ENCODE measurements at regions not wholly inside any gene's neighbourhood (a gene's known extent, or its start where the extent isn't known, plus 50 kb on each side); places are given as distances from the start of the nearest gene placed in this dataset.

- no peak for DNase-seq (ENCODE audit: low read depth, low spot score)
Observed at GRCh38 chr7:25805027-25805687, 346.8 kb upstream of the NFE2L3 start.

- no peak for DNase-seq (ENCODE audit: low read depth, low spot score)
Observed at GRCh38 chr7:25807086-25807611, 344.8 kb upstream of the NFE2L3 start.

DNA sequence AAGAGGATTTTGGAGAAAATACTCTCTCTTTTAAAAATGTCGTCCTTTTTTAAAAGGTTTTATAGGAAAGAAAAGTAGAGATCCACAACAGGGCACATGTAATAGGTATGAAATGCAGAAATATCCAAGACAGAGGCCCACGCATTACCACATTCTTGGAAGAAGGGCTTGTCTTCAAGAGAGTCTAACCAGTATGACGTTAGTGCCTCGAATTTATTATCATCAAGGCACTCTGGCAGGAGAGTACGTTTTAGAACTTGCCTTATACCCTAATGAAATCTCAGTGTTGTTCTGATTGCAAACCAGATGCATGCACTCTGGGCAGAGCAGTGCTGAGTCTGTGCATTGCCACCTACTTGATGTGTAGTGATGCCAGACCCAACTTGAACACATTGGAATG, 342.6 kb upstream of the NFE2L3 start:
- DNase-seq (ENCODE audit: low read depth, low spot score), result no peak

DNA sequence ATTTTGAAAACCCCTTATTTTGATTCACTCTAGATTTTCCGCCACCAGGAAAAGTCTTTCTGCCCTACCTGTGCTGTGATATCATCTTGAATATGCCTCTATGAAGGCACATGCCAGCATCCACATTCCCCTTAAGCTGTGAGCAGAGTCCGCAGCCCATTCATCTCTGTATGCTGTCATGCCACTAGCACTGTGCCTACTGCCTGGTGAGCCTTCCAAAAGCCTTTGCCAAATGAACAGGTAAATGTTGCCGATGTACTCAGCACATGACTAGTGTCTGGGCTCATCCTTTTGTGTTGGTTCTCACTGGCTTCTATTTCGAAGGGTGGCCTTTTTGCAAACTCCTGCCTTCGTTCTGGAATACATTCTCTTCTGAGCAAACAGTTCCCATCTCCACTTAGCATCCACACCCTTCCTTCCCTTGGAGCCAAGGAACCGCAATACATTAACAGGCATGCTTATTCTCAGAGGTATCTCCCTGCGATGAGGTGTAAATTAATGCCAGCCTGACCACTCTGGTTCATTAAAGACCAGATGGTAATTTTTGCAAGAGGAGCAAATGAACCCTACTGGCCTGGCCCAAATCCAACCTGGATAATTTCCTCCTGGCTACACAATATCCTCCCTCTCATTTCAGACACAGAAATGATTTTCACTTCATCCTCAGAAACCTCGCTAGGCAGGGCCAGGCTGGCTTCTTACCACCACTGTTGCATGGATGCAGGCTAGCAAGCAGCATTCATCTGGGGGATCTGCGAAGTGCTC, 339.7 kb upstream of the NFE2L3 start:
- DNase-seq (ENCODE audit: low read depth, low spot score), result no peak

DNA sequence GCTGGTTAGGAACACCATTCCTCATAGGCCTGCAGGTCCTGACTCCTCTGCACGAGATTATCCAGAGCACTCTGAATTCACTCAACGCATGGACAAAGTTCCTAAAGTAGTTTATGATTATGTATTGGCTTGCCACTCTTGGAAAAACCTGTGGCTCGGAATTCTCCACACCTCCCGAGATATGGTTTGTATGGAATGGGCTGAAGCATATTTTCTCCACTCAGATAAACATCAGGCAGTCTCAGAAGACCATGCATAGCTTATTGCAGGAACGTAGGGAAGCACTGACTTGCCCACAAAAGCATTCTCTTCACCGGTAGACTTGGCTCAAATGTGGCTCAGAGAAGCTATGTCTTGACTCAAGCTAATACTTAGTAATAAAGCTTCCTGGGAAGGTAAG, 338.6 kb upstream of the NFE2L3 start:
- no peak for DNase-seq (ENCODE audit: low read depth, low spot score)

DNA sequence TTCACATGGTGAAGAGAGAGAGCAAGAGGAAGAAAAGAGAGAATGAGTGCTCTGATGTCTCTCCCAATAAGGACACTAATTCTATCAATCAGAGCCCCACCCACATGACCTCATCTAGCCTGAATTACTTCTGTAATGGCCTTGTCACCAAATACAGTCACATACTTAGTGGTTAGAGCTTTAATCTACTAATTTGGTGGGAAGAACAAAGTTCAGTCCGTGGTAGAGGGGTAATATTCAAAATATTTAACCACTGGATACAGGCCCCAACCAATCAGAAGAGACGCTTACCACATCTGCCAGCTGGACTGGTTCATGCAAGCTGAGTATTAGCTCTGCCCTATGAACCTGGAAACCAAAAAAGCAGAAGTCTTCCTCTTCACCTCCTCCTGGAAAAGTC, 336.3 kb upstream of the NFE2L3 start:
- DNase-seq (ENCODE audit: low read depth, low spot score), result no peak

DNA sequence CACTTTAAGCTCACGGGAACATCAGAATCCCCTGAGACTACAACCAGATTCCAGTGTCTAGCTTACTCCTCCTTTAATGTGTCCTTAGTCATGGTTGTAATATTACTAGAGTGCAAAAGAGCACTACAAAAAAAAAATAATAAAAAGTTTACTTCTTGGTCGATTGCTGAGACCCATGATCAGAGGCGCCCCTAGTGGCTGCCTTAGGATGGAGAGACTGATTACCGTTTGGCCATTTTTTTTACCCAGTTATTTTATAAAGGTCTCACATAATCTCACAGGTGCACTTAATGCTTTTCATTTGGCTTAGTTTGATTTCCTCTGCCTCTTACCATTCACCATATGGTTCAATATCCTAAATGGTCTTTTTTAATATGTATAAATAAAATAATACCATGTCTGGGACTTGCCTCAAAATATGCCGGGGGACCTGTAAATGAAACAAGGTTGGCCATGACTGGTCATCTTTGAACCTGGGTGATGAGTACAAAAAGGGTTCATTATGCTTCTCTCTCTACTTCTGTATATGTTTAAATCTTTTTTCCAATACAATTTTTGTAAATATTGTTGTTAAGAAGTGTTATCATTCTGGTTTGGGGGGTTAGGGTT, 331.5 kb upstream of the NFE2L3 start:
- DNase-seq (ENCODE audit: low read depth, low spot score), result no peak

- DNase-seq (ENCODE audit: low read depth, low spot score), result no peak
Observed at GRCh38 chr7:25821225-25821624, 330.8 kb upstream of the NFE2L3 start.

DNA sequence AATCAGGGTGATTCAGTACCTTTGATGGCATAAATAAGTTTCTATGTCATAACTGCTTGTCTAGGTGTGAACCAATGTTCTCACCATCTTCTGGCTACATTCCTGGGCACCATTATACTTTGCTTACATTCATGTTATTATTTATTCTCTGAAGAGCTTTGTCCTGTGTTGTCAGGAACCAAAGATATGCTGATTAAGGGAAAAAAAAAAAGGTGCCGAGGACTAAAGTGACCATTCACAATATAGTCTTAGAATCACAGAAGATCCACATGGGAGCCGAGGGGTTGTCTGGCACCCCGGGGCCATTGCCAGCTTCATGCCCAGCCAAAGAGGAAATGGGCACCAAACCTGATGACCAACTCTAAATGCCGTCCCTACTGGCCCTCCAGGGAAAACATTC, 329.2 kb upstream of the NFE2L3 start:
- no peak for DNase-seq (ENCODE audit: low read depth, low spot score)

DNA sequence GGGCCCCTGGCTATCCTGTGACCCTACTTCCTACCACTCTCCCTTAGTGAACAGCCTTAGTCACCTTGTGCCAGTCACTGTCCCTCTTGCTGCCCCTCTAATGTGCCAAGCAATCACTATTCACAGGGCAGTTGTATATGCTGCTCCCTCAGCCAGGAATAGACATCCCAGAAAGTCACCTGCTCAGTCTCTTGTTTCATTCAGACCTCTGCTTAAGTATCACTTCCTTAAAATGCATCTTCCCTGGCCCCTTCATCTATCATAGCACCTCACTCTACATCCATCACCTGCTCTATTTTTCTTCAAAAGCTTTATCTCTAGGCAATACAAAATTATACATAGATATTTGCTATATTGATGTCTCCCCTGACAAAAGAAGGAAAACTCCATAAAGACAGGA, 328.4 kb upstream of the NFE2L3 start:
- DNase-seq (ENCODE audit: low read depth, low spot score), result no peak

DNA sequence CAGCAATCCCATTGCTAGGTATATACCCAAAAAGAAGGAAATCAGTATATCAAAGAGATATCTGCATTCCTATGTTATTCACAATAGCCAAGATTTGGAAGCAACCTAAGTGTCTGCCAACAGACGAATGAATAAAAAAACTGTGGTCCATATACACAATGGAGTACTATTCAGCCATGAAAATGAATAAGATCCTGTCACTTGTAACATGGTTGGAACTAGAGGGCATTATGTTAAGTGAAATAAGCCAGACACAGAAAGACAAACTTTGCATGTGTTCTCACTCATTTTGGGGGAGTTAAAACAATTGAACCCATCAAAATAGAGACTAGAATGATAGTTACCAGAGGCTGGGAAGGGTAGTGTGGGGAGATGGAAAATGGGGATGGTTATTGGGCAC, 323.5 kb upstream of the NFE2L3 start:
- DNase-seq (ENCODE audit: low read depth, low spot score), result no peak

DNA sequence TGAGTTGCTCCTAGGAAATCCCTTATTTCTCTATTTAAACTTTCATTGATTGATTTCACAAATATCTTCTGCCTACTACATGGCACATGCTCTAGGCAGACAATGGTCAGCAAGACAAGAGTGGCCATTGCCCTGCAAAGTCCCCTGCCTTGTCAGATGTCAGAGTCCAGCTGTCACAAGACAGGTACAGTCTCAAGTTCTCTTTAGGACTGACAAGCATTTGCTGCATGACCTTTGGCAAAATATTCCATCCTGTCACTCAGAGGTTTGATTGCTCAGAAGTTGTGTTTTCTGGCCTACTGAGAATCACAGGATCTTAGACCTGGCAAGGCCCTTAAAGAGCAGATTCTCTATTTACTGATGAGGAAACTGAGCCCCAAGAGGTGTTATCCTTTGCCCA, 322.3 kb upstream of the NFE2L3 start:
- no peak for DNase-seq (ENCODE audit: low read depth, low spot score)

DNA sequence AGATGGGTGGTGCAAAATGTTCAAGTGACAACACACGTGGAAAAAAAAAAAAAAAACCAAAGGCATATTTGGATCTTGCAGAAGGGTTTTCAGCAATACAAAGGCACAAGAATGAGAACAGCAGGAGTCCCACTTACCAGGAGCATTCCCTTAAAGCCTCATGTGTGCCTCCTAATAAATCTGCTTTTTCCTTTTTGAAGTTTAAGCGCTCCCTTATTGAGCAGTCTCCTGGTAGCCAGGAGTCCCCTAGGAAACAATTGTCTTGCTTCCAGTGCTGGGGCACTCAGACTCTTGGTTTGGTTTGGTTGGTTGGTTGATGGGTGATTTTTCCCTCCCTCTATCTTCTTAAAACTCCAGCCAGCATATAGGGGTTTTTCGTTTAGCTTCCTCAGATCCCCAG, 321.8 kb upstream of the NFE2L3 start:
- DNase-seq (ENCODE audit: low read depth, low spot score), result no peak

DNA sequence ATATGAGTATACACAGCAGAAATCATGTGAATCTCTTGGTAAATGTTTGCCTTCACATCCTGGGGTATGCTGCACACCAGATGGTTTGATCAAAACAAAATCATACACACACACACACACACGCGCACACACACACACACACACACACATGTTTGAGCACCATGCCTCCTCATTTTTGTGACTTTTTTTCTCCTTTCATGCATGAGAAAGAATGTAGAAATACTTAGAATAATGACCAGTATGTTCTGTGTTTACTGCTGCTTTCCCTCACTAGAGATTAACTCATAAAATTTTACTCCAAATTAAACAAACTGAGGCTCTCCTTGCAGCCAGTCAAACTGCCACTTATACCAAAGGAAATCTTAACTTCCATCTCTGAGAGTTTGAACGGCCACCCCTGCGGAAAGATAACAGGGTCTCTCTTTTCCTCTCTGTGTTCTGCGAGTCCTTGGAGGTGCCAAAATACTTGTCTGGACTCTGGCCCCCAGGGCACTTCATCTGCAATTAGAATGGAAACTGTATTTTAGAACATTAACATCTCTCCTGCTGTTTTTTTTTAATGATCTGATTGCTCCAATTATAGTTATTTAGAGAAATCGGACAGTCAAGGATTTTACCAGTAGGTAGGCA, 320.8 kb upstream of the NFE2L3 start:
- no peak for DNase-seq (ENCODE audit: low read depth, low spot score)

GRCh38 chr7:25831831-25832411, 320.1 kb upstream of the NFE2L3 start:
- no peak for DNase-seq (ENCODE audit: low read depth, low spot score)

- no peak for DNase-seq (ENCODE audit: low read depth, low spot score)
Observed at GRCh38 chr7:25832456-25832855, 319.5 kb upstream of the NFE2L3 start.

DNA sequence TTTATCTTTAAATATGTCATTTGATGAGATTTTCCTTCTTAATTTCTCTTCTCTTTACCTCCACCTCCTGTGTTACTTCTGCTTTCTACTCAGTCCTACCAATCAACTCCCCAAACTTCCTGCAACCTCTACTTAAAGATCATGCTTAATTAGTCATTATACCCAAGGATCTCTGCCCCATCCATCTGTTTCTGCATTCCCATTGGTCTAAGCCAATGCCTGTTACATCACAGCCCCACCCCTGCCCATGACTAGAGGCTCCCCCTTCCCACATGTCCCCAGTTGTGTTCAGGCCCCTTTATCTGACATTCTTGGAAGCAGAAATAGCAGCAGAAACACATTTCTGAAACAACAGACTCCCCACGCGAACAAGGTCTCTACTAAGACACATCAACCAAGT, 319.1 kb upstream of the NFE2L3 start:
- no peak for DNase-seq (ENCODE audit: low read depth, low spot score)

DNA sequence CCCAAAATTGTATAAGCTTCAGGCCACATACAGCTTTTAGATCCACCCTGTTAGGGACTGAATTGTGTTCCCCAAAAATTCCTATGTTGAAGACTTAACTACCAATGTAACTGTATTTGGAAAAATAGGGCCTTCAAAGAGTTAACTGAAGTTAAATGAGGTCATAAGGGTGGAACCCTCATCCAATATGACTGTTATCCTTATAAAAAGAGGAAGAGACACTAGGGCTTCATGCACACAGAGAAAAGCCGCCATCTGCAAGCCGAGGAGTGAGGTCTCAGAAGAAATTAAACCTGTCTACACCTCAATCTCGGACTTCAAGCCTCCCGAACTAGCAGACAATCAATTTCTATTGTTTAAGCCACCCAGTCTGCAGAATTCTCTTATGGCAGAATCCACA, 317.9 kb upstream of the NFE2L3 start:
- DNase-seq (ENCODE audit: low read depth, low spot score), result no peak

GRCh38 chr7:25835197-25835596, 316.8 kb upstream of the NFE2L3 start:
- no peak for DNase-seq (ENCODE audit: low read depth, low spot score)

GRCh38 chr7:25839084-25839769, 312.8 kb upstream of the NFE2L3 start:
- no peak for DNase-seq (ENCODE audit: low read depth, low spot score)

GRCh38 chr7:25840209-25840792, 311.7 kb upstream of the NFE2L3 start:
- DNase-seq (ENCODE audit: low read depth, low spot score), result no peak
